Brain microvascular endothelial cell (primary cell): ENCODE measurements at regions not wholly inside any gene's neighbourhood (a gene's known extent, or its start where the extent isn't known, plus 50 kb on each side); places are given as distances from the start of the nearest gene placed in this dataset.

Experiments used
- DNase-seq: peaks from one replicate; pipeline ENCODE4 v3.0.0-alpha.2; 2020
- H3K27ac ChIP-seq: fragments of 250-450 bp; sonication (Bioruptor Pico); 2 replicates; pipeline ENCODE4 v1.5.1; 2020; ENCODE audit warnings: mild to moderate bottlenecking, moderate library complexity
- H3K27me3 ChIP-seq: fragments of 250-450 bp; sonication (Bioruptor Pico); replicated peaks from 2 replicates; pipeline ENCODE4 v1.5.1; 2020; ENCODE audit warnings: mild to moderate bottlenecking
- H3K36me3 ChIP-seq: fragments of 250-450 bp; sonication (Bioruptor Pico); replicated peaks from 2 replicates; pipeline ENCODE4 v1.5.1; 2020; ENCODE audit warnings: mild to moderate bottlenecking
- H3K4me3 ChIP-seq: 2 replicates; pipeline ENCODE4 v1.5.1; 2011; ENCODE audit warnings: low read depth, mild to moderate bottlenecking, control low read depth, low read length, moderate library complexity
- in situ Hi-C: cut with HindIII; loops from 2 replicates; pipeline ENCODE4 v1.10.0; 2017; ENCODE audit warnings: low sequenced_read_pairs, low pct_ligation_motif_present
- TF ChIP-seq, protein P1 (sequence below): IDR thresholded peaks from 2 replicates; pipeline ENCODE4 v1.5.1; 2011; ENCODE audit warnings: low read depth, mild to moderate bottlenecking, moderate library complexity, low read length, control low read depth, inconsistent platforms; ENCODE audit errors: missing control alignments

DNA sequence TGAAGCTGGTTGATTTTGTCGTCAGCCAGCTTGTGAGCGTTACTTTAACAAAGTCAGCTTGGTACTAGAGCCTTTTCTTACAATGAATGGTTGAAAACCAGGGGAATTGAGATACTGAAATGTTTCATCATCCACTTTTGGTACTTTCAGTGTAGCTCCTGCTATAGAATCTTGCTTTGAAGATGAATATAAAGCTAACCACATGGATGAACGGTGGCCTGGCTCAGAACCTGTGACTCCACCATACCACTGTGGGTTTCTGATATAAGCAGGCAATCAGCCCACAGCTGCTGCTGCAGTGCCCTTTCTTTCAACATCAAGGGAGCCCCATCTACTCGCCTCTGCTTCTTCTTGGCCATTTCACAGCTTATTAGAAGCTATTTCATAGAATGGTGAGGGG, 53.2 kb upstream of the GPR45 start:
- TF ChIP-seq, protein P1, sequence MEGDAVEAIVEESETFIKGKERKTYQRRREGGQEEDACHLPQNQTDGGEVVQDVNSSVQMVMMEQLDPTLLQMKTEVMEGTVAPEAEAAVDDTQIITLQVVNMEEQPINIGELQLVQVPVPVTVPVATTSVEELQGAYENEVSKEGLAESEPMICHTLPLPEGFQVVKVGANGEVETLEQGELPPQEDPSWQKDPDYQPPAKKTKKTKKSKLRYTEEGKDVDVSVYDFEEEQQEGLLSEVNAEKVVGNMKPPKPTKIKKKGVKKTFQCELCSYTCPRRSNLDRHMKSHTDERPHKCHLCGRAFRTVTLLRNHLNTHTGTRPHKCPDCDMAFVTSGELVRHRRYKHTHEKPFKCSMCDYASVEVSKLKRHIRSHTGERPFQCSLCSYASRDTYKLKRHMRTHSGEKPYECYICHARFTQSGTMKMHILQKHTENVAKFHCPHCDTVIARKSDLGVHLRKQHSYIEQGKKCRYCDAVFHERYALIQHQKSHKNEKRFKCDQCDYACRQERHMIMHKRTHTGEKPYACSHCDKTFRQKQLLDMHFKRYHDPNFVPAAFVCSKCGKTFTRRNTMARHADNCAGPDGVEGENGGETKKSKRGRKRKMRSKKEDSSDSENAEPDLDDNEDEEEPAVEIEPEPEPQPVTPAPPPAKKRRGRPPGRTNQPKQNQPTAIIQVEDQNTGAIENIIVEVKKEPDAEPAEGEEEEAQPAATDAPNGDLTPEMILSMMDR = no peak
- in situ Hi-C loops = no loop called here
- H3K27ac ChIP-seq = no peak overlapping the region
- no peaks in the 10 kb centered on the region for H3K27me3 ChIP-seq
- no peak overlapping the region for H3K4me3 ChIP-seq
- no peaks in the 10 kb centered on the region for H3K36me3 ChIP-seq
- no peak for DNase-seq
